Epithelial cell of prostate (primary cell): ENCODE measurements at regions not wholly inside any gene's neighbourhood (a gene's known extent, or its start where the extent isn't known, plus 50 kb on each side); places are given as distances from the start of the nearest gene placed in this dataset.
"Not testable (repeated sequence)": the region's sequence is repeated elsewhere in the genome, so short reads cannot be mapped to it uniquely, and the experiment has no call there.

Experiments
- DNase-seq: peaks from one replicate; pipeline ENCODE4 v3.0.0-alpha.2; 2011; ENCODE audit warnings: low read depth, low spot score
- H3K27ac ChIP-seq: fragments of 450-650 bp; 2 replicates; pipeline ENCODE4 v1.5.1; 2017; ENCODE audit warnings: mild to moderate bottlenecking

GRCh38 chr2:193446967-193447366, 1252.2 kb upstream of the TMEFF2 start:
- no peak overlapping the region for H3K27ac ChIP-seq

GRCh38 chr2:193442293-193442692, 1247.6 kb upstream of the TMEFF2 start:
- no peak overlapping the region for H3K27ac ChIP-seq
- DNase-seq: no peak

More at GRCh38 chr2:193446967-193447366, 1252.2 kb upstream of the TMEFF2 start:
- no peak for DNase-seq

- H3K27ac ChIP-seq: no peak overlapping the region
- DNase-seq: no peak
Measured at GRCh38 chr2:193428336-193428818, 1233.6 kb upstream of the TMEFF2 start.

GRCh38 chr2:193412368-193412767, 1217.6 kb upstream of the TMEFF2 start:
- not testable (repeated sequence) for DNase-seq, H3K27ac ChIP-seq

GRCh38 chr2:193409951-193410350, 1215.2 kb upstream of the TMEFF2 start:
- DNase-seq: no peak
- H3K27ac ChIP-seq: no peak overlapping the region

- no peak for DNase-seq
- H3K27ac ChIP-seq: no peak overlapping the region
Measured at GRCh38 chr2:193382583-193382982, 1187.8 kb upstream of the TMEFF2 start.

GRCh38 chr2:193377789-193378188, 1183.1 kb upstream of the TMEFF2 start:
- no peak for DNase-seq
- no peak overlapping the region for H3K27ac ChIP-seq

- DNase-seq: no peak
- H3K27ac ChIP-seq: no peak overlapping the region
Measured at GRCh38 chr2:193373120-193373519, 1178.4 kb upstream of the TMEFF2 start.

GRCh38 chr2:193371200-193371599, 1176.5 kb upstream of the TMEFF2 start:
- H3K27ac ChIP-seq: no peak overlapping the region
- no peak for DNase-seq

GRCh38 chr2:193368615-193369014, 1173.9 kb upstream of the TMEFF2 start:
- DNase-seq: no peak
- H3K27ac ChIP-seq: no peak overlapping the region

GRCh38 chr2:193357508-193357907, 1162.8 kb upstream of the TMEFF2 start:
- no peak for DNase-seq

GRCh38 chr2:193352665-193353242, 1158.0 kb upstream of the TMEFF2 start:
- DNase-seq, H3K27ac ChIP-seq: not testable (repeated sequence)

More at GRCh38 chr2:193357508-193357907, 1162.8 kb upstream of the TMEFF2 start:
- no peak overlapping the region for H3K27ac ChIP-seq

- no peak overlapping the region for H3K27ac ChIP-seq
- no peak for DNase-seq
Measured at GRCh38 chr2:193350509-193350908, 1155.8 kb upstream of the TMEFF2 start.

- no peak for DNase-seq
- no peak overlapping the region for H3K27ac ChIP-seq
Measured at GRCh38 chr2:193349642-193350041, 1154.9 kb upstream of the TMEFF2 start.

- DNase-seq: no peak
- no peak overlapping the region for H3K27ac ChIP-seq
Measured at GRCh38 chr2:193348055-193348454, 1153.3 kb upstream of the TMEFF2 start.

- DNase-seq: no peak
- no peak overlapping the region for H3K27ac ChIP-seq
Measured at GRCh38 chr2:193336781-193337180, 1142.0 kb upstream of the TMEFF2 start.

GRCh38 chr2:193334401-193334800, 1139.7 kb upstream of the TMEFF2 start:
- H3K27ac ChIP-seq: no peak overlapping the region
- DNase-seq: no peak

- no peak overlapping the region for H3K27ac ChIP-seq
- no peak for DNase-seq
Measured at GRCh38 chr2:193333539-193333938, 1138.8 kb upstream of the TMEFF2 start.

GRCh38 chr2:193332941-193333340, 1138.2 kb upstream of the TMEFF2 start:
- no peak overlapping the region for H3K27ac ChIP-seq
- DNase-seq: no peak

- H3K27ac ChIP-seq: no peak overlapping the region
- no peak for DNase-seq
Measured at GRCh38 chr2:193331676-193332075, 1136.9 kb upstream of the TMEFF2 start.

- no peak for DNase-seq
- no peak overlapping the region for H3K27ac ChIP-seq
Measured at GRCh38 chr2:193326296-193326695, 1131.6 kb upstream of the TMEFF2 start.

- no peak overlapping the region for H3K27ac ChIP-seq
- DNase-seq: no peak
Measured at GRCh38 chr2:193315428-193316091, 1120.8 kb upstream of the TMEFF2 start.
